ENCODE measurements at regions not wholly inside any gene's neighbourhood (a gene's known extent, or its start where the extent isn't known, plus 50 kb on each side); places are given as distances from the start of the nearest gene placed in this dataset.

DNA sequence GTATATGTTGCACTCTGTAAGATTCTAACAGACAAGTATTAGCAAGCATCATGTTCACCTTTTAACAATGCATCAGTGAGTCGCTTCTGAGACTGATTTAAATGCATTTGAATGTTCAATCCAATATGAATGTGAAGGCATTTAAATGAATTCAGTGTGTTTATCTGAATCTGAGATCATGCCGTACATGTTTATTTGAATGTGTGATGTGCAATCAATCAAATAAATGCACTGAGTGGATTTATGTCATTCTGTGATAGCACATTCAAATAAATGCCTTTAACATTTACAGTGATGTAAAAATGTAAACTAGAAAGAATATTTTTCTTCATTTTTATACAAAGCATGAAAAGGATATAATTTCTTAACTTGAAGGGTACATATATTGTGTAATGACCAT lies 1063.5 kb upstream of the NUDT12 start:
- no peaks in the 10 kb centered on the region for H3K27me3 ChIP-seq (ENCODE audit: control insufficient read depth in 2 of 2, insufficient read depth in 2 of 2, low read length in 2 of 2)
- no peak overlapping the region for H3K9ac ChIP-seq (ENCODE audit: low read depth in 1 of 2, low read length in 2 of 2)
- no peaks in the 10 kb centered on the region for H3K4me1 ChIP-seq (ENCODE audit: control insufficient read depth in 2 of 2, insufficient read depth in 2 of 2, low read length in 2 of 2)
- no peaks in the 10 kb centered on the region for H3K36me3 ChIP-seq (ENCODE audit: control insufficient read depth in 2 of 2, insufficient read depth in 2 of 2, low read length in 2 of 2)
- H3K27ac ChIP-seq (ENCODE audit: low read depth in 2 of 2, low read length in 2 of 2), result no peak overlapping the region
- no peak overlapping the region for H3K4me3 ChIP-seq (ENCODE audit: low read length in 2 of 2)
- H3K9me3 ChIP-seq (ENCODE audit: control insufficient read depth in 2 of 2, low read length in 2 of 2), result no peaks in the 10 kb centered on the region

DNA sequence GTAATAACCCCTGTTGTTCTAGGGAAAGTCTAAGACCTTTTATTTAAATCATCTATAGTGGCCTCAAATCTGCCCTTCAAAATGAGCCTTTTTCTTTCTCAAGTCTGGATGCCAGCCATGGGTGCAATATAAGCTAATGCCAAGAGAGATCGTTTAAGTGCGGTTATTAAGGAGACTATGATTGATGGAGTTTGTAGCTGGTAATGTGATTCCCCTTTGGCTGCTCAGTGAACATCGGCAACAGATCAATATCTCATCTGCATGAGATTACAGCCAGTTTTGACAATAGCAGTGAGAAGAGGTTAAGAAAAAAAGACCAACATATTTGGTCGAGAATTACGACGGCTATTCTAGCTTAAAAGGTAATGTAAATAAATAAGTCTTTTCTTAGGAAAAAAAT lies 1049.4 kb upstream of the NUDT12 start:
- no peak overlapping the region for H3K27ac ChIP-seq (ENCODE audit: low read depth in 2 of 2, low read length in 2 of 2)
- peak overlapping the region in 1 of 2 donors; percentile 1 for H3K9ac ChIP-seq (ENCODE audit: low read depth in 1 of 2, low read length in 2 of 2)

DNA sequence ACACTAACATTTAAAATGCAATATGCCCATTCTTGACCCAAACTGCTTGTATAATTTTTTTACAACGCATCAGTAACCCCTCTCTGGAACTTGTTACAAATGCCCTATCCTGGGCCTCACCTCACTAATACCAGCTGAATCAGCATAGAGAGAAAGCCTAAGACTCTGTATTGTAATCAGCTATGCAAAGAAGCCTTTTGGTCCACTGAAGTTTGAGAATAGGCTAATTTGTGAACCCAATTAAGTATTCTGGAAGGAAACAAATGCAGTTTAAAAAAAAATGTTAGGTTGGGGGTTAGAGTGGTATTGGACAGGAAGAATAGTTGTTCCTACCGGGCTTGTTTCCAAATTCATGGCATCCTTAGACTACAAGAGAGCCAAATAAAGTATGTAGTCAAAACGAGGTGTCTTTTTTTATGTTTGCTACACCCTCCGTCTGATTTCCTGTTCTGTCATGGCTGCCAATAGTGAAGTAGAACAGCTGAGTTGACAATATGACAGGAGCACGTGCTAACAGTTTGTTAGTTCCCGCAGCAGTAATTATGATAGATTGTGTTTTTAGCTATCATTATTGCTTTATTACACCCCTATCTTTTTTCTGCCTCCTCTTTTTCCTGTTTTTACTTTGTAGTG lies 1048.7 kb upstream of the NUDT12 start:
- Histone ChIP-seq H3K9me3 (ENCODE audit: control insufficient read depth in 2 of 2, low read length in 2 of 2) (no peaks in the 10 kb centered on the region), H3K27me3 (ENCODE audit: control insufficient read depth in 2 of 2, insufficient read depth in 2 of 2, low read length in 2 of 2) (no peaks in the 10 kb centered on the region), H3K4me1 (ENCODE audit: control insufficient read depth in 2 of 2, insufficient read depth in 2 of 2, low read length in 2 of 2) (no peaks in the 10 kb centered on the region), H3K9ac (ENCODE audit: low read depth in 1 of 2, low read length in 2 of 2) (no peak overlapping the region), H3K36me3 (ENCODE audit: control insufficient read depth in 2 of 2, insufficient read depth in 2 of 2, low read length in 2 of 2) (no peaks in the 10 kb centered on the region), H3K4me3 (ENCODE audit: low read length in 2 of 2) (no peak overlapping the region), H3K27ac (ENCODE audit: low read depth in 2 of 2, low read length in 2 of 2) (no peak overlapping the region)

More for the DNA sequence above, 1049.4 kb upstream of the NUDT12 start:
- Histone ChIP-seq H3K4me3 (ENCODE audit: low read length in 2 of 2) (no peak overlapping the region), H3K9me3 (ENCODE audit: control insufficient read depth in 2 of 2, low read length in 2 of 2) (no peaks in the 10 kb centered on the region), H3K36me3 (ENCODE audit: control insufficient read depth in 2 of 2, insufficient read depth in 2 of 2, low read length in 2 of 2) (no peaks in the 10 kb centered on the region), H3K4me1 (ENCODE audit: control insufficient read depth in 2 of 2, insufficient read depth in 2 of 2, low read length in 2 of 2) (no peaks in the 10 kb centered on the region), H3K27me3 (ENCODE audit: control insufficient read depth in 2 of 2, insufficient read depth in 2 of 2, low read length in 2 of 2) (no peaks in the 10 kb centered on the region)

DNA sequence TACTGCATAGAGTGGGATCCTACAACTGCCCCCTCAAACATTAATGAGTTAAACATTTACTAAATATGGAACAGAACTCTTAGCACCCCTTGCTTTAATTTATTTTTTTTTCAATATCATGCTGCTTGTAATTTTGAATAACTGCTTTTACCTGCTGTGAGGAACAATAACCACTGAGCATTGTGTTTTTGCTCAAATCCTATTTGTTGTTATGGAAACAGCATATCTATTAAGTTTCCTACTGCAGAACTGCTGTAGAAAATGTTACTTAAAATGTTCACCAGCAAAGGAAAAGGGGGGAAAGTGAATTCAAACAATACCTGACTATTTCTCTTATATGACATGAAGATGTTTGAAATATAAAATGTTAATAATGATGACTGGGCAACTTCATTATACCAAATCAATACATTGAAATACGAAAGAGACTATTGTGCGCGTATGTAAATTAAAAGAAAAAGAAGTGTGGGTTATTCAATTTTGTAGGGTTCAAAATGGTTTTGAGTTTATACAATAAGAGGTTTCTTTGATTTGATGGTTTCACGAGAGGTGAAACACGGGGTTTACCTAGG lies 1043.8 kb upstream of the NUDT12 start:
- no peak overlapping the region for H3K9ac ChIP-seq (ENCODE audit: low read depth in 1 of 2, low read length in 2 of 2)
- no peaks in the 10 kb centered on the region for H3K36me3 ChIP-seq (ENCODE audit: control insufficient read depth in 2 of 2, insufficient read depth in 2 of 2, low read length in 2 of 2)
- no peaks in the 10 kb centered on the region for H3K4me1 ChIP-seq (ENCODE audit: control insufficient read depth in 2 of 2, insufficient read depth in 2 of 2, low read length in 2 of 2)
- H3K27ac ChIP-seq (ENCODE audit: low read depth in 2 of 2, low read length in 2 of 2), result no peak overlapping the region
- no peaks in the 10 kb centered on the region for H3K27me3 ChIP-seq (ENCODE audit: control insufficient read depth in 2 of 2, insufficient read depth in 2 of 2, low read length in 2 of 2)
- H3K4me3 ChIP-seq (ENCODE audit: low read length in 2 of 2), result no peak overlapping the region
- no peaks in the 10 kb centered on the region for H3K9me3 ChIP-seq (ENCODE audit: control insufficient read depth in 2 of 2, low read length in 2 of 2)

DNA sequence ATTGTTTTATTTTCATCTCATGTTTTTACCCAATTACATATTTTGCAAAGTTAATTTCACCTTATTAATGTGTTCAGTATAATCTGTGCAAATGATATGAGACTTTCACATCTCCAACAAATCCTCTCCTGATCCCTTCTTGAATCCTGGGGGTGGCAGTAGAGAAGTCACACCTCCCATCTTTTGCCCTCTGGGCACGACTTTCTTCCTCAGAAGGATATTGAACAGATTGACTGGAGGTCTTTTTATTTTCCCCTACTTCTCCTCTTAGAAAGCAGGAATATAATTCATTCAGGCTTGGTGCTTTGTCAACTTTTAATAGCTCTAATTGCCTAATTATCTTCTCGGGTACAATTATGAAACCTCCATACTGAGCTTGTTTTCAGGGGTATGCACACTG lies 1037.1 kb upstream of the NUDT12 start:
- Histone ChIP-seq H3K4me3 (ENCODE audit: low read length in 2 of 2) (no peak overlapping the region), H3K36me3 (ENCODE audit: control insufficient read depth in 2 of 2, insufficient read depth in 2 of 2, low read length in 2 of 2) (no peaks in the 10 kb centered on the region), H3K9ac (ENCODE audit: low read depth in 1 of 2, low read length in 2 of 2) (no peak overlapping the region), H3K27ac (ENCODE audit: low read depth in 2 of 2, low read length in 2 of 2) (no peak overlapping the region), H3K27me3 (ENCODE audit: control insufficient read depth in 2 of 2, insufficient read depth in 2 of 2, low read length in 2 of 2) (no peaks in the 10 kb centered on the region), H3K4me1 (ENCODE audit: control insufficient read depth in 2 of 2, insufficient read depth in 2 of 2, low read length in 2 of 2) (no peaks in the 10 kb centered on the region), H3K9me3 (ENCODE audit: control insufficient read depth in 2 of 2, low read length in 2 of 2) (no peaks in the 10 kb centered on the region)

DNA sequence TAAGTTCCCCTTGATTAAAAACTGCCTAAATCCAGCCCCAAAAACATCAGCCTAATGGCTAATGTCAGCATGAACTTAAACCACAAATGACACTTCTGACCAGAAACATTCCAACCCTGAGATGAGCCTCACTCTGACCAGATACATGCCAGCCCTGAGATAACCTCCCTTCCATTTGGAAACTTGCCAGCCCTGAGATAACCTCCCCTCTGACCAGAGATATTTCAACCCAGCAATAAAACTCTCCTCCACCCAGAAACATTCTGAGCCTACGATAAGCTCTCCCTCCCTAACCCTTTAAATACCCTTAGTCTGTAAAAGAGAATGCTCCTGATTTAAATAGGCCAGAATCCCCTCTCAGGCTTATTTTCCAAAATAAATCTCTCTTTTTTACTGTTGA lies 1035.7 kb upstream of the NUDT12 start:
- H3K4me1 ChIP-seq (ENCODE audit: control insufficient read depth in 2 of 2, insufficient read depth in 2 of 2, low read length in 2 of 2), result no peaks in the 10 kb centered on the region
- no peak overlapping the region for H3K27ac ChIP-seq (ENCODE audit: low read depth in 2 of 2, low read length in 2 of 2)
- H3K9me3 ChIP-seq (ENCODE audit: control insufficient read depth in 2 of 2, low read length in 2 of 2), result no peaks in the 10 kb centered on the region
- no peaks in the 10 kb centered on the region for H3K27me3 ChIP-seq (ENCODE audit: control insufficient read depth in 2 of 2, insufficient read depth in 2 of 2, low read length in 2 of 2)
- no peaks in the 10 kb centered on the region for H3K36me3 ChIP-seq (ENCODE audit: control insufficient read depth in 2 of 2, insufficient read depth in 2 of 2, low read length in 2 of 2)
- no peak overlapping the region for H3K4me3 ChIP-seq (ENCODE audit: low read length in 2 of 2)
- no peak overlapping the region for H3K9ac ChIP-seq (ENCODE audit: low read depth in 1 of 2, low read length in 2 of 2)

DNA sequence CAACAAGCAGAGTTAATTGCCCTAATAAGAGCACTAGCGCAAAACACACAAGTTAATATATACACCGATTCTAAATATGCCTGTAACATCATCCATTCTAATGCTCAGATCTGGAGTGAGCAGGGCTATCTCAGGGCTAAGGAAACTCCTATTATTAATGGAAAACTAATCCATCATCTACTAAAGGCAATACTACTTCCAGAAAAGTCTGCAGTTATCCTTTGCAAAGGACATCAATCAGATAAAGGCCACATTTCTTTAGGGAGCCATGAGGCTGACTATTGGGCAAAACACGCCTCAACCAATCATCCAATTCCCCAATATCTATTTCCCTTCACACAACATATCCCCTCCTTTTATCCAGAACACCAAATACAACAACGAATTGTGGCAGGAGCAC lies 1032.3 kb upstream of the NUDT12 start:
- Histone ChIP-seq H3K9me3 (ENCODE audit: control insufficient read depth in 2 of 2, low read length in 2 of 2) (no peaks in the 10 kb centered on the region), H3K27ac (ENCODE audit: low read depth in 2 of 2, low read length in 2 of 2) (no peak overlapping the region), H3K27me3 (ENCODE audit: control insufficient read depth in 2 of 2, insufficient read depth in 2 of 2, low read length in 2 of 2) (no peaks in the 10 kb centered on the region), H3K4me3 (ENCODE audit: low read length in 2 of 2) (no peak overlapping the region), H3K9ac (ENCODE audit: low read depth in 1 of 2, low read length in 2 of 2) (no peak overlapping the region), H3K36me3 (ENCODE audit: control insufficient read depth in 2 of 2, insufficient read depth in 2 of 2, low read length in 2 of 2) (no peaks in the 10 kb centered on the region), H3K4me1 (ENCODE audit: control insufficient read depth in 2 of 2, insufficient read depth in 2 of 2, low read length in 2 of 2) (no peaks in the 10 kb centered on the region)

DNA sequence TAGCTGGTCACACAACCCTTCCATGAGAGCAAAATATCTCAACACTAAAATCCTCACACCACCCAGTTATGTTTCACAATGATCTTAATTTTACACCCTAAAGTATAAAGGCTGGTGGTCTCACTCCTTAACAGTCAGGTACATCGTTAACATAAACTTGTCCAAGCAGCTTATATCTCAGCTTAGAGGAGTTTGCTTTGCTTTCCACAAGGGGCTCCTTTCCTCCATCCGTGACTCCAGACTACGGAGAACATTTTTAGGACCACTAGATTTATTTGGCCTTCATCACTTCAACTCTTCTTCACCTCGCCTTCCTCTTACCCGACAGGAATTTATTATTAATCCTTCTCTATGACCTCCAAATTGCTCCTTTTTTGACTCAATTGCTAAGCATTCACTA lies 1014.1 kb upstream of the NUDT12 start:
- no peaks in the 10 kb centered on the region for H3K4me1 ChIP-seq (ENCODE audit: control insufficient read depth in 2 of 2, insufficient read depth in 2 of 2, low read length in 2 of 2)

DNA sequence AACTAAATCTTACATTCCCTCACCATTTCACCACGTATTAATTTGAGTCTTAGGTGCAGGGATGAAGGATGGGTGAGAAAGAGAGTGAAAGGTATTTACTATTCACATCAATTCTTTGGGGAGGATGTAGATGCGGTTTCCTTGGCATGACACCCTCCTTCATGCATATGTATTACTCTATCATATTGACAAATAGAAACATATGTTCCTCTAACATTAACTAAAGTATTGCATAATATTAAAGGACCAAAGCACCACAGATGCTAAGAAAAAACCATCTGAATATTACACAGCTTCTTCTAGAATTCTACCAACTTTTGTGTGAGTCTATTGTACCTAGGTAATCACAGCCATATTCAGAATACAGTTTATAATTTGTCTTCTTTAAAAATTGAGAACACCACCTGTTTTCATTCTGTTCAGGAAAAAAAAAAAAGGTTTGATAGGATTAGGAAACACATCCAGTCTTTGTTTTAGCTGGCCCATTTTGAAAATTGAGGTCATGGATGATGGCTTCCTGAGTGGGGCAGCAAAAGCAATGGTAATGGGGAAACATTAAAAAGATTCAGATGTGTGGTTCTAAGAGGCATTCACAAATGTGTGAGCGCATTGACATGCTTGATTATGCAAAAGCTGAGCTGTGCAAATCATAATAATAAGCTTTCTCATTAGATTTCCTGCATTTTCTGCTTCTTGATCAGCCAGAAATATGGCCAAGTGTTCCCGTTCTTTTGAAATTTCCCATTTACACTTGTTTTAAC lies 1011.5 kb upstream of the NUDT12 start:
- H3K9me3 ChIP-seq (ENCODE audit: control insufficient read depth in 2 of 2, low read length in 2 of 2), result no peaks in the 10 kb centered on the region
- H3K27ac ChIP-seq (ENCODE audit: low read depth in 2 of 2, low read length in 2 of 2), result no peak overlapping the region
- H3K36me3 ChIP-seq (ENCODE audit: control insufficient read depth in 2 of 2, insufficient read depth in 2 of 2, low read length in 2 of 2), result no peaks in the 10 kb centered on the region
- no peak overlapping the region for H3K9ac ChIP-seq (ENCODE audit: low read depth in 1 of 2, low read length in 2 of 2)
- H3K4me1 ChIP-seq (ENCODE audit: control insufficient read depth in 2 of 2, insufficient read depth in 2 of 2, low read length in 2 of 2), result no peaks in the 10 kb centered on the region
- no peaks in the 10 kb centered on the region for H3K27me3 ChIP-seq (ENCODE audit: control insufficient read depth in 2 of 2, insufficient read depth in 2 of 2, low read length in 2 of 2)
- H3K4me3 ChIP-seq (ENCODE audit: low read length in 2 of 2), result no peak overlapping the region

More for the DNA sequence above, 1014.1 kb upstream of the NUDT12 start:
- no peaks in the 10 kb centered on the region for H3K27me3 ChIP-seq (ENCODE audit: control insufficient read depth in 2 of 2, insufficient read depth in 2 of 2, low read length in 2 of 2)
- H3K4me3 ChIP-seq (ENCODE audit: low read length in 2 of 2), result no peak overlapping the region
- H3K36me3 ChIP-seq (ENCODE audit: control insufficient read depth in 2 of 2, insufficient read depth in 2 of 2, low read length in 2 of 2), result no peaks in the 10 kb centered on the region
- no peak overlapping the region for H3K9ac ChIP-seq (ENCODE audit: low read depth in 1 of 2, low read length in 2 of 2)
- H3K27ac ChIP-seq (ENCODE audit: low read depth in 2 of 2, low read length in 2 of 2), result no peak overlapping the region
- no peaks in the 10 kb centered on the region for H3K9me3 ChIP-seq (ENCODE audit: control insufficient read depth in 2 of 2, low read length in 2 of 2)

DNA sequence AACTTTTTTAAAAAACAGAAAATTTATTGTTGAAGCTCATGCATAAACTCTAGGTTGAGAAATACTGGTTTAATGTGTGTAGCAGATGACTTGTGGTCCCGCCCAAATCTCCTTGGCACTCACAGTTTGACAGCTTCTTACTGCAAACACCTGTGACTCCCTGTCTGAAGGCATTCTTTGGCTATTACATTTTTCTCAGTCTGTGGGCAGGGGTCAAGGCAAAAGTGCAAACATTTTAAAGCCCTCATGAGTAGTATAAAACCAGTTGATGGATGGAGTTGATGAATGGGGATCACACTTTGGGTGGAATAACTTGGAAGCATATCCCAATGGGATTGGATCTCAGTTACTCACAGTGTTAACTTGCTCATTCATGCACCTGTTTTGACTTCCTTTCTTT lies 1007.0 kb upstream of the NUDT12 start:
- H3K4me3 ChIP-seq (ENCODE audit: low read length in 2 of 2), result no peak overlapping the region
- no peak overlapping the region for H3K9ac ChIP-seq (ENCODE audit: low read depth in 1 of 2, low read length in 2 of 2)
- no peaks in the 10 kb centered on the region for H3K36me3 ChIP-seq (ENCODE audit: control insufficient read depth in 2 of 2, insufficient read depth in 2 of 2, low read length in 2 of 2)
- H3K9me3 ChIP-seq (ENCODE audit: control insufficient read depth in 2 of 2, low read length in 2 of 2), result no peaks in the 10 kb centered on the region
- H3K27ac ChIP-seq (ENCODE audit: low read depth in 2 of 2, low read length in 2 of 2), result no peak overlapping the region
- H3K27me3 ChIP-seq (ENCODE audit: control insufficient read depth in 2 of 2, insufficient read depth in 2 of 2, low read length in 2 of 2), result no peaks in the 10 kb centered on the region
- no peaks in the 10 kb centered on the region for H3K4me1 ChIP-seq (ENCODE audit: control insufficient read depth in 2 of 2, insufficient read depth in 2 of 2, low read length in 2 of 2)
